D721Med (cell line): ENCODE measurements at regions not wholly inside any gene's neighbourhood (a gene's known extent, or its start where the extent isn't known, plus 50 kb on each side); places are given as distances from the start of the nearest gene placed in this dataset.

Source experiments
- DNase-seq: peaks from one replicate; pipeline ENCODE4 v3.0.0; 2011; ENCODE audit warnings: low spot score; ENCODE audit not compliant: insufficient read length
- FAIRE-seq: peaks from 2 replicates; lab custom pipeline; 2011; peaks lifted over from hg19 to GRCh38; lab: Jason Lieb, UNC
- CTCF ChIP-seq: IDR thresholded peaks from 2 replicates; pipeline ENCODE4 v1.5.1; 2012; ENCODE audit warnings: mild to moderate bottlenecking, control low read depth; ENCODE audit not compliant: insufficient read depth; ENCODE audit errors: missing control alignments

- DNase-seq = no peak
- TF ChIP-seq CTCF = no peak
- FAIRE-seq = no peak
These were observed 72.3 kb upstream of the SMLR1 start for GRCh38 chr6:130754786-130755367.

- DNase-seq (no peak), FAIRE-seq (no peak)
- no peak for TF ChIP-seq CTCF
These were observed 71.7 kb upstream of the SMLR1 start for GRCh38 chr6:130755368-130756034.

- peak; percentile 60 for FAIRE-seq
- DNase-seq = no peak
- no peak for TF ChIP-seq CTCF
These were observed 70.4 kb upstream of the SMLR1 start for GRCh38 chr6:130756824-130757223.

- DNase-seq (no peak), FAIRE-seq (no peak)
- no peak for TF ChIP-seq CTCF
These were observed 68.4 kb upstream of the SMLR1 start for GRCh38 chr6:130758813-130759212.

- FAIRE-seq = no peak
- TF ChIP-seq CTCF = peak; percentile 38
- DNase-seq = no peak
These were observed 67.2 kb upstream of the SMLR1 start for GRCh38 chr6:130760006-130760405.

GRCh38 chr6:130761286-130761685, 65.9 kb upstream of the SMLR1 start:
- no peak for FAIRE-seq
- DNase-seq = no peak
- no peak for TF ChIP-seq CTCF

- FAIRE-seq (no peak), DNase-seq (no peak)
- no peak for TF ChIP-seq CTCF
These were observed 62.0 kb upstream of the SMLR1 start for GRCh38 chr6:130765181-130765727.
